HEK293 (cell line): ENCODE measurements at regions not wholly inside any gene's neighbourhood (a gene's known extent, or its start where the extent isn't known, plus 50 kb on each side); places are given as distances from the start of the nearest gene placed in this dataset.

ENCODE experiments used
- ZNF23 ChIP-seq: fragments of 450-650 bp; formaldehyde crosslinking; IDR thresholded peaks from 2 replicates; pipeline ENCODE4 v1.5.1; 2016; ENCODE audit warnings: missing biosample characterization, missing genetic modification characterization, borderline replicate concordance
- TF ChIP-seq, protein P1 (sequence below): fragments of 450-650 bp; formaldehyde crosslinking; IDR thresholded peaks from 2 replicates; pipeline ENCODE4 v1.5.1; 2017; ENCODE audit warnings: missing biosample characterization, mild to moderate bottlenecking, missing genetic modification characterization, moderate library complexity

DNA sequence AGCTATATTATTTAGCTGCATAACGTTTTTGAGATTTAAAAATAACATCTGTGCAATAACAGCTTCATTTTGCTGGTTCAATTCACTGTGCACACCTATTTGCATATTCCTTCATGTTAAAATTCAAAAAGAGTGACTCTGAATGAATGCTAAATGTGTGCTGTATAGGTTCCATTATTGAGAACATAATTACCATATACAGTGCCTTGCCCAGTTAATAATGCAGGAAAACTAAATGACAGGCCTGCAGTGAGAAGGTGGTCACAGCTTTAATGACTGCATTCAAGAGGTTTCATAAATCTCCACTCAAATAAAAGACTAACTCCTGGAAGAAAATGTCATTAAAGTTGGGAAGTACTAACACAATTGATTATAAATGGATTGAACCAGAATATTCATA is 1183.2 kb upstream of the ADGRL3 start:
- TF ChIP-seq ZNF23 (tag by site-specific recombination): no peak
- TF ChIP-seq, protein P1, sequence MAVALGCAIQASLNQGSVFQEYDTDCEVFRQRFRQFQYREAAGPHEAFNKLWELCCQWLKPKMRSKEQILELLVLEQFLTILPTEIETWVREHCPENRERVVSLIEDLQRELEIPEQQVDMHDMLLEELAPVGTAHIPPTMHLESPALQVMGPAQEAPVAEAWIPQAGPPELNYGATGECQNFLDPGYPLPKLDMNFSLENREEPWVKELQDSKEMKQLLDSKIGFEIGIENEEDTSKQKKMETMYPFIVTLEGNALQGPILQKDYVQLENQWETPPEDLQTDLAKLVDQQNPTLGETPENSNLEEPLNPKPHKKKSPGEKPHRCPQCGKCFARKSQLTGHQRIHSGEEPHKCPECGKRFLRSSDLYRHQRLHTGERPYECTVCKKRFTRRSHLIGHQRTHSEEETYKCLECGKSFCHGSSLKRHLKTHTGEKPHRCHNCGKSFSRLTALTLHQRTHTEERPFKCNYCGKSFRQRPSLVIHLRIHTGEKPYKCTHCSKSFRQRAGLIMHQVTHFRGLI: no peak
